HG02981 (cell line): ENCODE measurements at regions not wholly inside any gene's neighbourhood (a gene's known extent, or its start where the extent isn't known, plus 50 kb on each side); places are given as distances from the start of the nearest gene placed in this dataset.

ENCODE experiments used
- ATAC-seq: cut with Tn5 transposase; IDR thresholded peaks from one replicate; pipeline ENCODE4 v1.9.1; 2021; ENCODE audit warnings: mild to moderate bottlenecking, moderate library complexity; ENCODE audit not compliant: unreplicated experiment

- no peak for ATAC-seq
Observed at GRCh38 chr5:67393211-67393610, 196.6 kb upstream of the CD180 start.

DNA sequence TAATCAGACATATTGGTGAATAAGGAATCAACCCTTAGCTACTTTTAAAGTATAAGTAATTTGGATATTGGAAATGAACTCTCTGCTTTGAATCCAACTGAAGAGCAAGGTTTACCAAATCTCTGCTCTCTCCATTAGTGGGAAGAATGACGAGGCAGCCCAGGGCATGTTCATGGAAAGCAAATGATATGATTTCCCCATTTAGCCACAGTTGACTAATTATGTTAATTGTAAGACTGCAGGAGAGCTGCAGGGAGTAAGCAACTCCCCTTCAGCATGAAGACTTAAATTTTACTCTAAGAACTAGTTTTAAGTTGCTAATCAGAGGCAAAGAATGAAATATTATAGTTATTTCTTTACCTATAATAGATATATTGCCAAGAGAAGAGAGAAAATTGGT, 194.3 kb upstream of the CD180 start:
- no peak for ATAC-seq

GRCh38 chr5:67383451-67383850, 186.9 kb upstream of the CD180 start:
- ATAC-seq = no peak

- ATAC-seq = no peak
Observed at GRCh38 chr5:67381236-67381880, 184.8 kb upstream of the CD180 start.

GRCh38 chr5:67380431-67380830, 183.8 kb upstream of the CD180 start:
- no peak for ATAC-seq

GRCh38 chr5:67379753-67380152, 183.2 kb upstream of the CD180 start:
- ATAC-seq = no peak

GRCh38 chr5:67378256-67378655, 181.7 kb upstream of the CD180 start:
- ATAC-seq = no peak

GRCh38 chr5:67377631-67378030, 181.0 kb upstream of the CD180 start:
- ATAC-seq = no peak

DNA sequence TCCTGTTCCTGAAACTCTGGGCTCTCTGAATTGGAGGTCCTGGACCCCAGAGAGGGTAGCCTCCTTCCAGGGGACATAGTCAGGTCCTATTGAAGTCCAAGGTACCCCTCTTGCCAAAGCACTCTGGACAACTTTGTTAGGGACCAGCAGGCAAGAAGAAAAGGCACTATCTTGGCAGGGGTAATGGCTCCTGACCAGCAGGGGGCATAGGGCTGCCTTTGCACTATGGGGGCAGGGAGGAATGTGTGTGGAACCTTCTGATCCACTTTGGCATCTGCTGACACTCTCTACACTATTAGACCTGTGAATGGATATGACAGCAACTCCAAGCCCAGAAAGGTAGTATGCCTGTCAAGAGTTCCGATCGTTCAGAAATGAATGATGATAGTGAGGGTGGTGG, 179.0 kb upstream of the CD180 start:
- no peak for ATAC-seq

DNA sequence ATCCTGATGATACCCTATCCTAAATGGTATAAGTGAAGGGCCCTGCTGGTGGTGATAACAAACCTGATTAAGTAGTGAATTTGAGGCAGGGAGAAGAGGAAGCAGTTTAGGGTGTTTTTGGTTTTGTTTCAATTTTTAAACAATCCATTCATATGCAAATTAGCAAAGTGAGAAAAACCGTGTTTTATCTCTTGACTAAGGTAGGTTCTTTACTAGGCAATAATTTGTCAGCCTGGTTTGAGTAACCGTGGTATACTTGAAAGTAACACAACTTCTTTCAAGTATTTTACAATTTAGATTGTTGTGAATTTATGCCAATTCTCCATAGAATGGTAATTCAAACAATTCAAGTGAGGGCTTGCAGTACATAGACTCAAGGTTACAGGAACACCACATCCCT, 177.8 kb upstream of the CD180 start:
- no peak for ATAC-seq

DNA sequence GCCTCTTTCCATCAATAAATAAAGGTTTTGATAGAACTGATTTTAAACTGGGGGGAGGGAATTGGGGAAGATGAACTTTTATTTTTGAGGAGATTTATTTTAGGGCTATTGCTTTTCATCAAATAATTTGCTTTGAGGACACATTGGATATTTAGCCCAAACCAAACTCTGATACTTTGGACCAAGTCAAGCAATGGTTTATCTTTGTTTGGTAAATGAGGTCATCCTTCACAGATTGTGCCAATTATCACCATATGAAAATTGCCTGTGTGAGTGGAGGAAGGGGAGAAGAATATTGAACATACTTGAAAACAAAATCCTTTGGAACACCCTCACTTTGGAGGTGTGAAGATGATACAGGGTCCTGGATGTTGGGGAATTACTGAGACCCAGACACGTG, 176.9 kb upstream of the CD180 start:
- no peak for ATAC-seq

- no peak for ATAC-seq
Observed at GRCh38 chr5:67372887-67373286, 176.3 kb upstream of the CD180 start.

- ATAC-seq = no peak
Observed at GRCh38 chr5:67371924-67372323, 175.3 kb upstream of the CD180 start.

DNA sequence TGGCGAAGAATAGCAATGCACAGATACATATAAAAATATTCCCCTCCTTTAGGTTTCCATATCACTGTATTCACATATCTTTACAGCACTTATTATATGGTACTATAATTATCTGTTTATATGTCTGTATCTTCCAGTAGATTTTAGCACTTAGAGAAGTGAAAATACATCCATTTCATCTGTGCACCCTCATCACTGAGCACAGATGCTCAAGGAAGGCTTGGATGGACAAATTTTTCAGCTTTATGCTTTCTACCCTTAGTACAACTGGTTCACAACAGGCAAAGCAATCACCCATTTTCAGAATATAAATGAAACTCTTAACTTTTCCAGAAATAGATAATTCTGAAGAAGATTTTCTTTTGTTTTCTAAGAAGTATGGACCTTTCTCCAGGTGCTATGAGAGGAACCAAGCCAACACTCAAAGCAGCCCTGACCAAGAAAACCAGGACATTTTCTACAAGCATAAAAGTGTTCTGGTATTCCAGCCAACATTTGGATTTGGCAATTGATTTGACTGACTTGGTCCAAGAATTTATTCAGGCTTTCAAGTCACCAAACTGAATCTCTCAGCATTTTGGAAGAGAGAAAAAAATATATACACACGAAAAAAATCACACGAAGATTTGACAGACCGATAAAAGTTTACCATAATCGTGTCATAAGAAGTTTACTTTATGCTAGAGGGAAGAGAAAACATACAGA, 170.2 kb upstream of the CD180 start:
- no peak for ATAC-seq

DNA sequence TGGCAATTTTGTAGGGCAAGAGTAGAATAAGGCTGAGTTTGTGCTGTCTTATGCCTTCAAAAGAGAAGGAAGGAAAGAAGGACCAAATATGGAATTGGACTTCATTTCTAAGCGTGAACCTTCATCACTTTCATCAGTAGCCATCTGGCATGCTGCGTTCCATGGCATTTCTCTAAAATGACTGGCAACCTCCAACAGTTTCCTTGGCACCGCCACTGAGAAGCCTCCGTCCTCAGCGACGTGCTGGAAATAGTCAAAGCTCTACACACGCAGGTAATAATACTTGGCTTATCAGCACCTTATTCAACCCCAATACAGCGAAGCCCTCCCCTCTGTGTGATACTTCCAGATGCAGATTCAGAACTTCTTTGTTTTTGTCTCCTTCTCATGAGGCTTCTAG, 169.7 kb upstream of the CD180 start:
- no peak for ATAC-seq

DNA sequence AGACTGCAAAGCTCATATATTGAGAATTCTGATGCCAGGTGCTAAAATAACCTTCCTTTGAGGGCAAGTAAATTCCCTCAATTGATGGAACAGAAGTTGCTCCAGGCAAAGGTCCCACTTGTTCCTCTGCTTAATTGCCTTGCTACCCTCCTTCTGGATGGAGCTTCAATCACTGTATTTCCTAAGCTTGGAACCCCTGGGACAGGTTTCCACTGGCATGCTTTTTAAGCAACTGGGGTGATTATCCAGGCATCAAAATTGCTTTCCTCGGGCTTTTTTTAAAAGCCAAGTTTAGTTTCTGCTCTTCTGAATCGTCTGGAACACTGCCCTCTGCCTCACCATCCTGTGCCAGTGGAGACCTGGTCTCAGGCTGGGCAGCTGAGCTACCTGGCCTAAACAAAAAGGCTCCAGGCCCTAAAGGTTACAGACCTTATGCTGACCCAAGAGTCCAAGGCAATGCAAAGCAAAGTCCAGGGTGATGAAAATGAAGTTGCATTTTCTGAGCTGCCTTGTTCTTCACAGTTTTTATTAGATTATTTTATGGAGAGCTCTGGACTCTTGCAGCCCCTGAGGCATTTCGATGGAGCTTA, 167.9 kb upstream of the CD180 start:
- no peak for ATAC-seq

GRCh38 chr5:67363963-67364362, 167.4 kb upstream of the CD180 start:
- no peak for ATAC-seq

- no peak for ATAC-seq
Observed at GRCh38 chr5:67363180-67363709, 166.6 kb upstream of the CD180 start.

DNA sequence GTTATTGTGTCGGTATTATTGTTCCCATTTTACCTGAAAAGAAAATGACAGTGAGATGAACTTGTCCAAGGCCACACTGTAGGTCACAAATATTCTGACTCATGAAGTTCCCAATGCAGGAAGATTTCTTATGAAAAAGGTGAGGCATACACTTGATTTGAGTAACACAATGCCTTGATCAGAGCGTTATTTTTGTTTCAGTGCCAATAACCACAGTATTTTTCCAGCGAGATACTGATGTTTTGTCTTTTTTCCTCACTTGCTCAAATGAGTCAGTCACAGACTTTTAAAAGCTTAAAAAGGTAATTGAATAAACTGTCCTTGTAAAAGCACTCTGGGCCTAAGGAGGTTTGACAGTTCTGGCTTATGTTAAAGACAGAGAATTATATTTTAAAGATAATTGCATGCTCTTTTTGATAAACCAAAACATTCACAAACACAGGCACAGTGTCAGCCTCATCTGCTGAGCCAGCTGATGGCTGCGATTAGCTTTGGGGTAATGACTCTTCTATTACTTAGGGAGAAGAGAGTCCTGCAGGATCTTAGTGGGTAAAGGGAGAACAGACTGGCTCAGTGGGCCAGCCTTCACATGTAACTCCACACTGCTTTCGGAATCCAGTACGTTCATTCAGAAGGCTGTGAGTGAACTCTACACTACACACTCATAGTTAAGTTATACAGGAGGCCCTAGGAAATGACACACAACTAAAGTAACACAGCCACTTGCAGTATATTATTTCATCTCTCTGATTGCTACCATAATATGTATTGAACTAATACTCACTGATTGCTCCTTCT, 165.5 kb upstream of the CD180 start:
- ATAC-seq = no peak

- no peak for ATAC-seq
Observed at GRCh38 chr5:67360047-67360446, 163.4 kb upstream of the CD180 start.

- no peak for ATAC-seq
Observed at GRCh38 chr5:67358186-67358585, 161.6 kb upstream of the CD180 start.
